GM12891 (cell line): ENCODE measurements at regions not wholly inside any gene's neighbourhood (a gene's known extent, or its start where the extent isn't known, plus 50 kb on each side); places are given as distances from the start of the nearest gene placed in this dataset.

Source experiments
- PAX5 ChIP-seq: IDR thresholded peaks from 2 replicates; pipeline ENCODE4 v1.6.1; 2011; ENCODE audit warnings: low read length, moderate library complexity, mild to moderate bottlenecking; ENCODE audit not compliant: insufficient read depth, severe bottlenecking
- POLR2A ChIP-seq: IDR thresholded peaks from 2 replicates; pipeline ENCODE4 v1.6.1; 2011; ENCODE audit warnings: low read depth, low read length, control low read depth
- POLR2AphosphoS5 ChIP-seq: IDR thresholded peaks from 2 replicates; pipeline ENCODE4 v1.6.1; 2011; ENCODE audit warnings: low read depth, low read length, control low read depth

DNA sequence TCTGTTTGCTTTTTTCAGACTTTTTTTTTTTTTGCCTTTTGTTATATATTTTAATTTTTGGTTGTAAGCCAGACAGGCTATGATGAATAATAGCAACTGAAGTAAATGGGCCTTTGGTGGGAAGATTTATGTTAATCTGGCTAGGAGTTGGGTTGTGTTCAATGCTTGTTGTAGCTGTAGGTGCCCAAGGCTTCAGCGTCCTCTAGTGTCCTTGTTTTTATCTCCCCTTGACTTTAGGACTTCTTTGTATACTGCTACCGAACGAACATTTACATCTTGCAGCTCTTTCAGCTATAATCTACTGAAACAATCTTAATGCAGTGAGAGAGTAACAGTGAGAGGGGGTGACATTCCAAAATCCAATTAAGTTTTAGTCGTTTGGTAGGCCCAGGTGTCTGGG, 848.4 kb upstream of the FBXO33 start:
- TF ChIP-seq POLR2A (no peak), POLR2AphosphoS5 (no peak), PAX5 (no peak)
